GM11168 (cell line): ENCODE measurements at regions not wholly inside any gene's neighbourhood (a gene's known extent, or its start where the extent isn't known, plus 50 kb on each side); places are given as distances from the start of the nearest gene placed in this dataset.

ENCODE experiments used
- in situ Hi-C: fragments of 300-500 bp; cut with MboI; formaldehyde crosslinking; loops from one replicate; pipeline ENCODE4 v1.12.0; 2022; ENCODE audit warnings: low sequenced_read_pairs; ENCODE audit not compliant: unreplicated experiment

- in situ Hi-C loops: no loop called here
These were observed 146.2 kb downstream of the CRYBB2 start for GRCh38 chr22:25365491-25366261.

- in situ Hi-C loops: no loop called here
These were observed 147.0 kb downstream of the CRYBB2 start for GRCh38 chr22:25366408-25366807.

DNA sequence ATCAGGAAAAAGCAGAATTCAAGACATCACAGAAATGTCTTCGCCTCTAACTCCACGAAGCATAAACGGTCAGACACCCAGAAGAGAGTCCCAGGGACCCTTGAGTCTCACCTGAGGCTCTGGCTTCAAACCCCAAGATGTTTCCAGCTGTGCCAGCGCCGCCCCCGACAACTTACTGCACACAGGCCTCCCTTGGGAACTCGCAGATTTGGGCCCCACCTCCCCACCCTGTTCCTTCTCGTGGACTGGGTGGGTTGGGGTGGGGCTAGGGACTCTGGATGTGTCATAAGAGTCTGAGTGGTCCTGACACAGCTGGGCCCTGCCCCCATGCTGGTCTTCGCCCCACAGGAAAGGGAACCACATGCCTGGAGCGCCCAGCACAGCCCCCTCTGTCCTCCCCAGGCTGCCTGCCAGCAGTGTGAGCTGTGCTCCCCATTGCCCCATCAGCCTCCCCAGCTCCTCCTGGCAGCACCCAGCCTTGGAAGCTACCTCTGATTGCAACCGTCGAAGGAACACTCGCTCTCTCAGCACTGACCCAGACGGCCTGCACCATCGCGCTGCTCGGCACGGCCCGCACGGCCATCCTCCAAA is 147.5 kb downstream of the CRYBB2 start:
- in situ Hi-C loops: no loop called here

DNA sequence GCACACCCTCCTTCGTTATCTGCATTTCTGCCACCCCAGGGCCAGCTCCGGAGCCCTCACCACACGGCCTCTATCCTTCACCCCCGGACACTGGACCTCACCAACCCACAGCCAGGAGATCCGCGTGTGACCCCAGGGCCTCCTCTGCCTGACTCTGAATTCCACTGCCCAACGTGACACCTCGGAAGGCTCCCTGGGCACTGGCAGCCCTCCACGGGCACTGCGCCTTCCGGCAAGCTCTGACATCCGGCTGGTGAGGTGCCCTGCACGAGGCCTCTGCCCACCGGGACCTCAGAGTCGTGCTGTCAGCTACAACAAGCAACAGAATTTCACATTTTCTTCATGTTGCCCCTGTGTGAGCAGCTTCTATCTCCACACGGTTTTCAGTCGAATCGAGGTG is 148.3 kb downstream of the CRYBB2 start:
- in situ Hi-C loops: no loop called here

DNA sequence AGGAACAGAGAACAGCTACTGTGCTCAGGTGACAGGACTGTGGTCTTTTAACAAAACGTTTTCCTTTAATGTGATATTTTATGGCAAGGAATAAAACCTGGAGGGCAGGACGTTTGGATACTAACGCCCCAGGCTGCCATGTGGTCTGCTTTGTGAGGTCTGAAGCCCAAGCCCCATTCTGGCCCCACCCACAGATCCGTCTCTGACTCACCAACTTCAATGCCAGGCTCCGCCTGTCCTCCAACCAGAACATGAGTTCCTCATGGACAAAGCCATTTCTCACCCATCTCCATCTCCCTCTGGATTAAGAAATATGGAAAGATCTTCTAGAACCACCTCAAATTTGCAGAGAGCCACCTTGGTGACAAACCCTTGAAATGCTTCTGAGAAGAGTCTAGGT is 148.8 kb downstream of the CRYBB2 start:
- in situ Hi-C loops: no loop called here

- in situ Hi-C loops: no loop called here
These were observed 149.6 kb downstream of the CRYBB2 start for GRCh38 chr22:25369041-25369440.

- in situ Hi-C loops: no loop called here
These were observed 150.9 kb downstream of the CRYBB2 start for GRCh38 chr22:25370322-25370721.

- in situ Hi-C loops: no loop called here
These were observed 152.7 kb downstream of the CRYBB2 start for GRCh38 chr22:25372000-25372595.

- in situ Hi-C loops: no loop called here
These were observed 154.5 kb downstream of the CRYBB2 start for GRCh38 chr22:25373961-25374360.

GRCh38 chr22:25374869-25375268 is 155.4 kb downstream of the CRYBB2 start:
- in situ Hi-C loops: no loop called here

DNA sequence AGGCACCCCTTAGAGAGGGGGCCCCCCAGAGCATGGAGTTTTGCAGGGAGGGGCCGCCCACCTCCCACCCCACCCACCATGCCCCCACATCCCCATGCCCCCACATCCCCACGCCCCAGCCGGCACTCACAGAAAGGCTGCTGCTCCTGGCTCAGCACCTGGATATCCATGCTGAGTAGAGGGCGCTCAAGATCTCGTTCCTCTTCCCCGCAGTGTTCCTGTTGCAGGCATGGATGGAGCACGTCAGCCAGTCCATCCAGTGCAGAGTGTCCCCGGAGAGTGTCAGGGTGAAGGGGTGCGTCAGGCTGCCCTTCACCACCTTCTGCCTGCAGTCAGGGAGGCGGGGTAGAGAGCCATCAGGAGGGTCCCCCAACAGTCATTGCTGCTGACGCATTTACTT is 156.2 kb downstream of the CRYBB2 start:
- in situ Hi-C loops: no loop called here

- in situ Hi-C loops: no loop called here
These were observed 158.3 kb downstream of the CRYBB2 start for GRCh38 chr22:25377699-25378098.

- in situ Hi-C loops: no loop called here
These were observed 160.8 kb downstream of the CRYBB2 start for GRCh38 chr22:25380122-25380747.

DNA sequence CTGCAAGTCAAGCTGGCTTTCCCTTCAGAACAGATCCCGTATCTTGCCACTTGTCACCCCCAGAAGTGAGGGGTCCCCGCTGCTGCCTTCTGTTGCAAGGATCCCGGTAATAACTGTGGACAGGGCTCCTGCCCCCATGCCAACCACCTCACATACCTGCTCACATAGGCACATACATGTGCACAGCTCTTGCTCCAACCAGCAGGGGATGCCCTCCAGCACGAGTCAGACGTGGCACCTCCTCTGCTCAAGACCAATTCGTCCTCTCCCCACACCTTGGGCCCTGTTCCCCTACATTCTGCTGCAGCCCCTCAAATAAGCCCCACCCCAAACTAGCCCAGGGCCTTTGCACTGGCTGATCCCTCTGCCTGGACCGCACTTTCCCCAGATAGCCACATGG is 163.3 kb downstream of the CRYBB2 start:
- in situ Hi-C loops: no loop called here

GRCh38 chr22:25383278-25383820 is 163.9 kb downstream of the CRYBB2 start:
- in situ Hi-C loops: no loop called here

DNA sequence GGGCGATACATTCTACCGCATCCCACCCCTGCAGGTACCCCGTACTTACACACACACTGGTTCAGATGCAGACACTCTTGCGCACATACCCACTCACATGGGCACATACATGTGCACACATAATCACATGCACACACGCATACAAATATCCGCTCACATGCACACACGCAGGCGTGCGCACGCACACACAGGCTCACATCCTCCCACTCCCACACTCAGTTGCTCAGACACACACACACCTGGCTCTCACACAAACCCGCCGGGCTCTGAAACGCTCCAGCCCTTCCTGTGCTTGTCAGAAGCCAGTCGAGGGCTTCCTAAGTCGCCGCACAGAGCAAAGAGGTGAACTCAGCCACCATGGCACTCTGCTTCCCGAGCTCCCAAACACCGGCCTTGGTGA is 164.5 kb downstream of the CRYBB2 start:
- in situ Hi-C loops: no loop called here

DNA sequence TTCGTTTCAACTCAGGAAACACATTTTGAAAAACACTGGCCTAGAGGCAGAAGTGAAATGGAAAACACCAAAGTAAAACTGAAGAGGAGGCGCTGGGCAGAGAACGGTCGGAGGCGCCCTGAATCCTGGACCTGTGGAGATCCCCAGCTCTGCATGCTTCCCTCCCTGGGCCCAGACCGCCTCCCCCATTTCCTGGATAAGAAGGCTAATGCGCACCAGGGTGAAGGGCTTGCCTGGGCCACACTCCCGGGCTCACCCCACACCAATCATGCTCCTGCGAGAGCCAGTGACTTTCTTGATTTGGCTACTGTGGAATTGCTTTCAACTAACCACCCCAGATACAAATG is 167.1 kb downstream of the CRYBB2 start:
- in situ Hi-C loops: no loop called here

- in situ Hi-C loops: no loop called here
These were observed 169.0 kb downstream of the CRYBB2 start for GRCh38 chr22:25388415-25388814.

GRCh38 chr22:25388866-25389540 is 169.6 kb downstream of the CRYBB2 start:
- in situ Hi-C loops: no loop called here

DNA sequence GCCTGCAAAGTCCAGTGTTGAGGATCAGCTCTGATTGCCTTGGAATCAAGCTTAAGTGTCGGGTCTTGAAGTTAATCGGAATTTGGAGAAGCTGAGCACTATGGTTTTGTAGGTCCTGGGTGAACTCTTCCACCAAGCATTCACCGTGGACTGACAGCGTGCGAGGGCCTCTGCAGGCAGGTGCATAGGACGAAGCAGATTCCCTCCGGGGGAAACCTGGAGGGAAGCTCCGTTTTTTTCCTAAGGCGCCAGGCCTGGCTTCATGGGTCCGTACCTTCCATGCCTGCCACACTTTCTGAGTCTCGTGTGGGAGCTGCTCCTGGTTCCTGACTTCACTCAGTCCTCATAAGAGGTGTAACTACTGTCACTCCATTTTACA is 170.1 kb downstream of the CRYBB2 start:
- in situ Hi-C loops: no loop called here
